Smooth muscle cell (in vitro differentiated cells): ENCODE measurements at regions not wholly inside any gene's neighbourhood (a gene's known extent, or its start where the extent isn't known, plus 50 kb on each side); places are given as distances from the start of the nearest gene placed in this dataset.
A peak's percentile ranks its signal among the peaks of the same experiment; 100 is the strongest.

ENCODE experiments used
- DNase-seq: peaks from one replicate; lab custom pipeline; 2025; ENCODE audit not compliant: unreplicated experiment; lab: John Stamatoyannopoulos, UW
- H2AFZ ChIP-seq: fragments of 200-600 bp; sonication (generic); 2 replicates; pipeline ENCODE4 v1.6.0; 2016; ENCODE audit warnings: antibody characterized with exemption, low read depth, mild to moderate bottlenecking
- H3F3A ChIP-seq: fragments of 200-600 bp; sonication (generic); 2 replicates; pipeline ENCODE4 v1.6.0; 2017; ENCODE audit warnings: antibody characterized with exemption, low read depth
- H3K27ac ChIP-seq: fragments of 200-600 bp; sonication (generic); 2 replicates; pipeline ENCODE4 v1.5.1; 2016; ENCODE audit warnings: low read depth, mild to moderate bottlenecking
- H3K27me3 ChIP-seq: fragments of 200-600 bp; sonication (generic); 2 replicates; pipeline ENCODE4 v1.6.1; 2016; ENCODE audit warnings: low read depth, mild to moderate bottlenecking
- H3K36me3 ChIP-seq: fragments of 200-600 bp; sonication (generic); 2 replicates; pipeline ENCODE4 v1.5.1; 2016; ENCODE audit warnings: low read depth
- H3K4me1 ChIP-seq: fragments of 200-600 bp; sonication (generic); 2 replicates; pipeline ENCODE4 v1.5.1; 2016; ENCODE audit warnings: low read depth
- H3K4me2 ChIP-seq: fragments of 200-600 bp; sonication (generic); 2 replicates; pipeline ENCODE4 v1.6.0; 2016; ENCODE audit warnings: mild to moderate bottlenecking
- H3K4me3 ChIP-seq: fragments of 200-600 bp; sonication (generic); 2 replicates; pipeline ENCODE4 v1.5.1; 2016; ENCODE audit warnings: mild to moderate bottlenecking
- H3K79me2 ChIP-seq: fragments of 200-600 bp; sonication (generic); 2 replicates; pipeline ENCODE4 v1.6.0; 2016; ENCODE audit warnings: low read depth, mild to moderate bottlenecking
- H3K9ac ChIP-seq: fragments of 200-600 bp; sonication (generic); 2 replicates; pipeline ENCODE4 v1.6.0; 2016; ENCODE audit warnings: low read depth
- H3K9me3 ChIP-seq: fragments of 200-600 bp; sonication (generic); replicated peaks from 2 replicates; pipeline ENCODE4 v1.5.1; 2016; ENCODE audit warnings: low read depth
- H4K20me1 ChIP-seq: fragments of 200-600 bp; sonication (generic); 2 replicates; pipeline ENCODE4 v1.6.0; 2016; ENCODE audit warnings: low read depth
- WGBS: methylation state at CpG from one replicate; pipeline ENCODE4 v1.1.7; 2016; ENCODE audit warnings: low lambda C conversion rate; 5-methylcytosine and 5-hydroxymethylcytosine counted together
- TF ChIP-seq, protein P1 (sequence below): fragments of 200-600 bp; sonication (generic); IDR thresholded peaks from 2 replicates; pipeline ENCODE4 v1.5.1; 2017; ENCODE audit warnings: borderline replicate concordance, mild to moderate bottlenecking, antibody characterized with exemption; ENCODE audit not compliant: insufficient read depth, poor library complexity, severe bottlenecking

GRCh38 chr9:129415942-129416651 is 204.8 kb downstream of the C9orf50 start:
- Histone ChIP-seq H3K9me3 (no peaks in the 10 kb centered on the region), H3K27me3 (no peaks in the 10 kb centered on the region), H3K79me2 (no peaks in the 10 kb centered on the region), H3K4me3 (no peak overlapping the region), H3K27ac (no peak overlapping the region), H4K20me1 (no peaks in the 10 kb centered on the region), H3F3A (peaks cover 10% of the 10 kb centered on the region), H2AFZ (no peak overlapping the region), H3K4me2 (no peak overlapping the region), H3K4me1 (peaks cover 35% of the 10 kb centered on the region), H3K36me3 (no peaks in the 10 kb centered on the region), H3K9ac (no peak overlapping the region)
- TF ChIP-seq, protein P1, sequence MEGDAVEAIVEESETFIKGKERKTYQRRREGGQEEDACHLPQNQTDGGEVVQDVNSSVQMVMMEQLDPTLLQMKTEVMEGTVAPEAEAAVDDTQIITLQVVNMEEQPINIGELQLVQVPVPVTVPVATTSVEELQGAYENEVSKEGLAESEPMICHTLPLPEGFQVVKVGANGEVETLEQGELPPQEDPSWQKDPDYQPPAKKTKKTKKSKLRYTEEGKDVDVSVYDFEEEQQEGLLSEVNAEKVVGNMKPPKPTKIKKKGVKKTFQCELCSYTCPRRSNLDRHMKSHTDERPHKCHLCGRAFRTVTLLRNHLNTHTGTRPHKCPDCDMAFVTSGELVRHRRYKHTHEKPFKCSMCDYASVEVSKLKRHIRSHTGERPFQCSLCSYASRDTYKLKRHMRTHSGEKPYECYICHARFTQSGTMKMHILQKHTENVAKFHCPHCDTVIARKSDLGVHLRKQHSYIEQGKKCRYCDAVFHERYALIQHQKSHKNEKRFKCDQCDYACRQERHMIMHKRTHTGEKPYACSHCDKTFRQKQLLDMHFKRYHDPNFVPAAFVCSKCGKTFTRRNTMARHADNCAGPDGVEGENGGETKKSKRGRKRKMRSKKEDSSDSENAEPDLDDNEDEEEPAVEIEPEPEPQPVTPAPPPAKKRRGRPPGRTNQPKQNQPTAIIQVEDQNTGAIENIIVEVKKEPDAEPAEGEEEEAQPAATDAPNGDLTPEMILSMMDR: no peak
- DNase-seq: no peak
- 51% methylated on average over 26 of the region's 26 CpGs for WGBS

DNA sequence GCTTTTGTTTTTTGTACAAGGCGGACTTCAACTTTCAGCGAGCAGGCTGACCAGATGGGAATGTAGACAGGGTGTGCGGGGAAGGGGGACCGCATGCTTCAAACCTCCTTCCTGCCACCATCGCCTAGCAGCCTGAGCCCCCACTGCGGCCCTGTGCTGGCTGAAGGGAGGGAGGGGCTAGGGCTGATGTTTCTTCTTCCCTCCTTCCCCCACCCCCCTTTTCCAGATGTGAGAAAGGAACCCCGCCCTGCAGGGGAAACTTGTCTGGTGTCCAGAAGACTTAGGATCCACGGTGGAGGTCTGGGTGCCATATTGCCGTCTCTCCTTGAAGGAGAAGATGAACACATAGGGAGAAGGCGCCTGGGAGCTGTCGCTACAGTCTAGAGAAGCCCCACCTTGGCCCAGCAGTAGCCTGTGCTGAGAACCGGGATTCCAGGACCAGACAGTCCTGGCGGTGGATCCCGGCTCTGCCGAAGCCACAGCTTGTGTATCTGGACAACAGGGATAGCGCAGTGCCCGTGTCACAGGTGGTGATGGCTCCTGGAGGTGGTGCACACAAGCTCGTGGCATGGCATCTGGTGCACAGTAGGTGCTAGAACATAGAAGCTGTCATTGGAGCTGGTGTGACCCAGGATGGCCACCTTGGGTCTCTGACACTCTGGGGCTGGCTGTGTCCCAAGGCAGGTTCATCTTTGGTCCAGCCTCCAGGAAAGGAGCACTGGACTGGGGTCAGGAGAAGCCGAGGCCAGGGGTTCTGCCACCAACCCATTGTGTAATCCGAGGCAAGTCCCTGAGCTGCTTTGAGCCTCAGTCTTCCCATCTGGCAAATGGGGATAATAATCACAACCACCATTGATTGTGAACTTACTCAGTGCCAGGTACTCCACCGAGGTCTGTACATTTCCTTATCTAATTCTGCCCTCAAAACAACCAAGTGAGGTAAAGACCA is 205.6 kb downstream of the C9orf50 start:
- peak overlapping the region; percentile 100 for H3K27ac ChIP-seq
- H2AFZ ChIP-seq: peak overlapping the region; percentile 51
- H3K9me3 ChIP-seq: no peaks in the 10 kb centered on the region
- H3K9ac ChIP-seq: peak overlapping the region; percentile 99
- WGBS: 77% methylated on average over 21 of the region's 21 CpGs
- no peak overlapping the region for H3K4me3 ChIP-seq
- H3K79me2 ChIP-seq: no peaks in the 10 kb centered on the region
- peak overlapping the region; percentile 94 for H3K4me2 ChIP-seq
- TF ChIP-seq, protein P1: no peak
- H3F3A ChIP-seq: peaks cover 10% of the 10 kb centered on the region
- no peak for DNase-seq
- H3K27me3 ChIP-seq: no peaks in the 10 kb centered on the region
- no peaks in the 10 kb centered on the region for H3K36me3 ChIP-seq
- peaks cover 35% of the 10 kb centered on the region for H3K4me1 ChIP-seq
- no peaks in the 10 kb centered on the region for H4K20me1 ChIP-seq

- H3K27me3 ChIP-seq: no peaks in the 10 kb centered on the region
- peak overlapping the region; percentile 39 for H3K4me3 ChIP-seq
- TF ChIP-seq, protein P1: no peak
- peaks cover 10% of the 10 kb centered on the region for H3F3A ChIP-seq
- H3K36me3 ChIP-seq: no peaks in the 10 kb centered on the region
- no peaks in the 10 kb centered on the region for H4K20me1 ChIP-seq
- peak overlapping the region; percentile 99 for H3K9ac ChIP-seq
- H3K27ac ChIP-seq: peak overlapping the region; percentile 100
- WGBS: 18% methylated on average over 30 of the region's 31 CpGs
- peak overlapping the region; percentile 94 for H3K4me2 ChIP-seq
- peak overlapping the region; percentile 89 for H2AFZ ChIP-seq
- DNase-seq: peak; percentile 60
- H3K79me2 ChIP-seq: no peaks in the 10 kb centered on the region
- H3K4me1 ChIP-seq: peaks cover 35% of the 10 kb centered on the region
- no peaks in the 10 kb centered on the region for H3K9me3 ChIP-seq
Observed at GRCh38 chr9:129414377-129414992, 206.4 kb downstream of the C9orf50 start.
